Body of pancreas (tissue), 4 donors: ENCODE measurements at regions not wholly inside any gene's neighbourhood (a gene's known extent, or its start where the extent isn't known, plus 50 kb on each side); places are given as distances from the start of the nearest gene placed in this dataset.

Experiments used
- ATAC-seq: fragments of 150-250 bp; one replicate; pipeline ENCODE4 v1.9.1; 2016
- DNase-seq, 4 donors: peaks; one replicate each; pipeline ENCODE4 v3.0.0-alpha.2; 2019
- H3K27ac ChIP-seq, 4 donors: fragments of 200-600 bp; sonication (generic); 1 replicate in 3 of 4; 2 replicates in 1 of 4; pipeline versions ENCODE4 v1.5.1 to v1.6.1; 2016 to 2019; ENCODE audit warnings: mild to moderate bottlenecking in 1 of 4, mixed read lengths in 1 of 4, moderate library complexity in 1 of 4
- H3K27me3 ChIP-seq, 2 donors: fragments of 200-600 bp; sonication (generic); one replicate each; pipeline ENCODE4 v1.6.0; 2016; ENCODE audit warnings: mild to moderate bottlenecking in 1 of 2
- H3K36me3 ChIP-seq, 2 donors: fragments of 200-600 bp; sonication (generic); replicated peaks in 1 of 2; 2 replicates each; pipeline ENCODE4 v1.5.1; 2016; ENCODE audit warnings: low read depth in 2 of 2; ENCODE audit not compliant: insufficient read depth in 1 of 2
- H3K4me1 ChIP-seq: fragments of 200-600 bp; sonication (generic); one replicate; pipeline ENCODE4 v1.6.0; 2016
- H3K4me3 ChIP-seq, 2 donors: fragments of 200-600 bp; sonication (generic); 1 replicate in 1 of 2; 2 replicates in 1 of 2; pipeline ENCODE4 v1.5.1; 2016 to 2019
- H3K9me3 ChIP-seq, 3 donors: fragments of 200-600 bp; sonication (generic); 1 replicate in 2 of 3; 2 replicates in 1 of 3; pipeline ENCODE4 v1.5.1; 2016
- CTCF ChIP-seq, 7 experiments: fragments of 450-650 bp in 4 of 7; fragments of 200-600 bp in 3 of 7; sonication (generic) in 3 of 7; IDR thresholded peaks; one replicate each; pipeline ENCODE4 v1.5.1; 2016 to 2019; ENCODE audit warnings: antibody characterized with exemption in 7 of 7
- POLR2A ChIP-seq, 3 donors: fragments of 450-650 bp; IDR thresholded peaks; one replicate each; pipeline ENCODE4 v1.6.1; 2016; ENCODE audit warnings: antibody characterized with exemption in 3 of 3, mild to moderate bottlenecking in 2 of 3
- WGBS, 2 donors: methylation state at CpG; one replicate each; pipeline ENCODE4 v1.1.5; 2017; 5-methylcytosine and 5-hydroxymethylcytosine counted together
- intact Hi-C: fragments of 100-400 bp; cut with DNase I; formaldehyde crosslinking; loops from one replicate; pipeline ENCODE4 v1.15.1; 2023

DNA sequence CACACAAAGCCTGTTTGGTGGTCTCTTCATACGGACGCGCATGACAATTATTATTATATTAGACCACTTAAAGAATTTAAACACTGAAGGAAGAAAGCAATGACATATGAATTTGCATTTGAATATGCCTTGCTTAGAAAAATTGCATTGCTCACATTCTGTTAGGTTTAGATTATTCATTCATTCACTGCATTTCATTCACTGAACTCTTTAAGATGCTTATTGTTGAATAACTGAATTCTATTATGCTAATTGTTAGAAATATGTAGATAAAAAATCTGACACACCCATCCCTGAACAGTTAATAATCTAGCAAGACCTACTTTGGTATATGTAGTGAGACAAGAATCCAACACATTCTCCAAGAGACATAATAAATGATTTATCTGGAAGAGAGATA is 94.4 kb upstream of the PEX5L start:
- Histone ChIP-seq H3K27ac (no peak overlapping the region), H3K9me3 (peaks cover 0 to 5% (median 0%) of the 10 kb centered on the region in 3 donors), H3K4me1 (no peaks in the 10 kb centered on the region), H3K27me3 (no peaks in the 10 kb centered on the region), H3K36me3 (no peaks in the 10 kb centered on the region), H3K4me3 (no peak overlapping the region)
- ATAC-seq (no peak), DNase-seq (no peak)
- WGBS, 2 donors: 94 to 96% methylated on average over 3 of the region's 3 CpGs
- intact Hi-C loops: no loop called here
- TF ChIP-seq CTCF (IDR thresholded peaks at IDR 0.05) (no peak), POLR2A (IDR thresholded peaks at IDR 0.05) (no peak)

DNA sequence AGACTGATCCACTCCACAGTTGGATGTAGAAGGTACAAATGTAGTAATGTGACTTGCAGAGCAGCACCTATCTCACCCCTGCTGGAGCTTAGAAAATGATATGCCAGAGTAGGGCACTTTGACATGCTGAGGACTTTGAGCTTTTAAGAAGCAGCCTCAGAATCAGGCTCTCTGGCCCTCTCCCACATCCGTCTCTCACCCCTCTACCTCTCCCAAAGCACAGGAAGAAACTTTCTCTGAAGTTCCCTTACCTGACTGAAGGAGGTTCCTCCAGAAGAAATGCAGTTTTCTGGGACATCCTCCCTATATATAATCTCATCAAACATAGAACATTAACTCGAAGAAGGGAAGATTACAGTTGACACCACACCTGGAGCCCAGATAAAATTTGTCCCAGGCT is 98.4 kb upstream of the PEX5L start:
- Histone ChIP-seq H3K9me3 (no peaks in the 10 kb centered on the region), H3K36me3 (no peaks in the 10 kb centered on the region), H3K27ac (no peak overlapping the region), H3K4me1 (no peaks in the 10 kb centered on the region), H3K27me3 (no peaks in the 10 kb centered on the region), H3K4me3 (no peak overlapping the region)
- no peak for DNase-seq
- TF ChIP-seq POLR2A (IDR thresholded peaks at IDR 0.05): no peak
- no peak for TF ChIP-seq CTCF (IDR thresholded peaks at IDR 0.05)
- 49 to 57% methylated on average over 2 of the region's 2 CpGs for WGBS, 2 donors
- no peak for ATAC-seq
- intact Hi-C loops: no loop called here

GRCh38 chr3:180138871-180139270 is 102.1 kb upstream of the PEX5L start:
- intact Hi-C loops: no loop called here
- Histone ChIP-seq H3K27me3 (no peaks in the 10 kb centered on the region), H3K27ac (no peak overlapping the region), H3K4me3 (no peak overlapping the region), H3K9me3 (no peaks in the 10 kb centered on the region), H3K4me1 (no peaks in the 10 kb centered on the region), H3K36me3 (no peaks in the 10 kb centered on the region)
- no peak for TF ChIP-seq POLR2A (IDR thresholded peaks at IDR 0.05)
- TF ChIP-seq CTCF (IDR thresholded peaks at IDR 0.05): no peak
- DNase-seq (no peak), ATAC-seq (no peak)
- 80 to 87% methylated on average over 3 of the region's 3 CpGs for WGBS, 2 donors

DNA sequence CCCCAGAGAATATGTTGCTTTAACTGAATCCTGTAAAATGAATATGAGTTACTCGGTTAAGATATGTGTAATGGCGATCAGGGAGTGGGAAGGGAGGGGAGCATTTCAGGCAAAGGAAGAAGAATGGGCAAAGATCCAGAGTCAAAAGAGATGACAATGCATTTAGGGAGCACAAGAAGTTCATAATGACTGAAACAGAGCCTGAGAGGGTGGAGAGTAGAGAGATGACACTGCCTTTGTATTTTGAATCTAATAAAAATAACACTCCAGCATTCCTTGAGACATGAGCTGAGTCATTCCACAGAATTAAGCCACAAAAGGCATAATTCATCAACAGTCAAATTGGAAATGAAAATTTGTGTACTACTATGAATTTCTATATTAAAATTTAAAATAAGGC is 105.3 kb upstream of the PEX5L start:
- intact Hi-C loops: no loop called here
- ATAC-seq (no peak), DNase-seq (no peak)
- no peak for TF ChIP-seq POLR2A (IDR thresholded peaks at IDR 0.05)
- no peak for TF ChIP-seq CTCF (IDR thresholded peaks at IDR 0.05)
- no peaks in the 10 kb centered on the region for H3K4me1 ChIP-seq
- no peak overlapping the region for H3K4me3 ChIP-seq
- no peak overlapping the region for H3K27ac ChIP-seq
- H3K36me3 ChIP-seq: no peaks in the 10 kb centered on the region
- H3K9me3 ChIP-seq: no peaks in the 10 kb centered on the region
- WGBS, 2 donors: 89 to 90% methylated on average over 2 of the region's 2 CpGs
- no peaks in the 10 kb centered on the region for H3K27me3 ChIP-seq

GRCh38 chr3:180142472-180142871 is 105.7 kb upstream of the PEX5L start:
- TF ChIP-seq POLR2A (IDR thresholded peaks at IDR 0.05): no peak
- no peak for TF ChIP-seq CTCF (IDR thresholded peaks at IDR 0.05)
- intact Hi-C loops: no loop called here

More at GRCh38 chr3:180142472-180142871, 105.7 kb upstream of the PEX5L start:
- Histone ChIP-seq H3K36me3 (no peaks in the 10 kb centered on the region), H3K27ac (no peak overlapping the region), H3K27me3 (no peaks in the 10 kb centered on the region), H3K4me1 (no peaks in the 10 kb centered on the region), H3K4me3 (no peak overlapping the region), H3K9me3 (no peaks in the 10 kb centered on the region)
- DNase-seq: no peak
- ATAC-seq: no peak
- WGBS, 2 donors: 81 to 87% methylated on average over 4 of the region's 4 CpGs
